ENCODE measurements at regions not wholly inside any gene's neighbourhood (a gene's known extent, or its start where the extent isn't known, plus 50 kb on each side); places are given as distances from the start of the nearest gene placed in this dataset.

- TF ChIP-seq NRF1 (IDR thresholded peaks at IDR 0.05; ENCODE audit: low read depth, low read length) (no peak), USF2 (IDR thresholded peaks at IDR 0.05; ENCODE audit: borderline replicate concordance, low read depth, low read length) (no peak), EZH2phosphoT487 (IDR thresholded peaks at IDR 0.05; ENCODE audit: borderline replicate concordance, low read depth) (no peak), SIN3A (IDR thresholded peaks at IDR 0.05; ENCODE audit: borderline replicate concordance, low read depth, low read length) (no peak), CTCF (IDR thresholded peaks at IDR 0.05) (no peak), MAX (IDR thresholded peaks at IDR 0.05; ENCODE audit: low read depth) (no peak), SMC3 (IDR thresholded peaks at IDR 0.05; ENCODE audit: low read depth, low read length) (no peak), RAD21 (IDR thresholded peaks at IDR 0.05; ENCODE audit: low read length) (no peak), EP300 (IDR thresholded peaks at IDR 0.05; ENCODE audit: borderline replicate concordance in 1 of 2, low read depth in 1 of 2, low read length in 1 of 2) (no peak), CHD2 (IDR thresholded peaks at IDR 0.05; ENCODE audit: low read length, partially characterized antibody) (no peak)
Measured at GRCh38 chr2:136424112-136424511, 306.2 kb upstream of the CXCR4 start.
